NCI-H345 treated with DMSO at 0.1 percent for 48 hours (cell line): ENCODE measurements at regions not wholly inside any gene's neighbourhood (a gene's known extent, or its start where the extent isn't known, plus 50 kb on each side); places are given as distances from the start of the nearest gene placed in this dataset.
"Not testable (repeated sequence)": the region's sequence is repeated elsewhere in the genome, so short reads cannot be mapped to it uniquely, and the experiment has no call there.

Experiments used
- DNase-seq: peaks from one replicate; lab custom pipeline; 2025; ENCODE audit not compliant: unreplicated experiment; lab: John Stamatoyannopoulos, UW

DNA sequence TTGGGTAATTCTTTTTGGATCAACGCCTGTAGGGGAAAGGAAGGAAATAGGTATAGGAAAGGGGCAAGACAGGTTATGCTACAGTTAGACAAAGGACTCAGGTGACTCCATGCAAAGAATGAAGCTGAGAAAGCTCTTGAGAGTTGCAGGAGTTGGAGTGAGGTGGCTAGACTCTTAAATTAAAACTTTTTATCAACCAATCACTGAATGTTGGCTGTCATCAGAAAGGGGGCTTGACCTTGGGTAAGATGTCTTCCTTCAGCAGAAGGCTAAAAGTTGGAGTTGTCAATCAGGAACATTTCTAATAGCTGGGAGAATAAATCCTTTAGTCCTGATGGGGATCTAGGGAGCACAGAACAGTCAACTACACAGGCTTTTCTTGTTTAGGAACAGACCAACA lies 595.4 kb downstream of the SLC16A7 start:
- no peak for DNase-seq

DNA sequence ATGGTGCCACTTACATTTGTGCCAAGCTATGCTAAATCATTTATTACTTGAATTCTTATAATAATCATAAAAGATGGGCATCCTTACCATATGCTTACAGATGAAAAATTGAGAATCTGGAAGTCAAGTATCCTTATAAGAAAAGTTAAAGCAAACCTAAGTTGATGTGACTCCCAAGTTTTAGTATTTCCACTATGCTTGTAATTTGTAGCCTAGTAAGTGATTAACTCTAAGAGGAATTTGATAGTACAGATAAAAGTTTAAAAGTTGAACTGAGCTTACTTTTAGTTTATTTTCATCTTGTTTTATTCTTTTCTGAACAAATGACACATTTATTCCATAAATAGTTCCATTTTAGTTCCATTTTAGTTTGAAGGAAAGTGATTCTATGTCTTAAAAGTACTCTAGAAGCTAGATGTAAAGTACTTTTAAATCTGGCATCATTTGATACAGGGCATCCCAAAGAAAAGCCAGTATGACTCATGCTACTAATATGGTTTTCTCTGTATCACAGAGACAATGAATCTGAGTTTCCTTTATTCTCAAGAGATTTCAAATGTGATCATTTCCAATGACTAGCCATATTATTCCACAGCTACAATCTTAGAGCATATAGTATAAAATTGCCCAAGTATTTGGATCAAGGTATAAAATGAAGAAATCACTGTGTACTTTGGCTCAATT lies 596.0 kb downstream of the SLC16A7 start:
- no peak for DNase-seq

DNA sequence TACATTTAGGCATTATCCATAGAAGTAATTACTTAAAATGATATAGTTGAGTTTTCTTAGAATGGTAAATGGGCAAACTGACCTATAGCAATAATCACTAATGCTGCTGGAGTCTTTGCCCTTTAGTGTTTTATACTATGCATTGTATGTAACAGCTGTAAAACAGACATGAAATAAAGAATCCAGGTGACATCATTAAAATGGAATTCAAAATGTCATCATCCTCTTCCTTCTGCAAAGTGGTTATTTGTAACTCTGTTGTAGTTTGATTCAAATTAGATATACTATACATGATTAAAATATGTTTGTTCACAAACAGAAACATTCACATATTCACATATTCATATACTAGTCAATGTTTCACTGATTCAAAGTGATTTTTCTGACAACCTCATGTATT lies 598.8 kb downstream of the SLC16A7 start:
- DNase-seq, result no peak

DNA sequence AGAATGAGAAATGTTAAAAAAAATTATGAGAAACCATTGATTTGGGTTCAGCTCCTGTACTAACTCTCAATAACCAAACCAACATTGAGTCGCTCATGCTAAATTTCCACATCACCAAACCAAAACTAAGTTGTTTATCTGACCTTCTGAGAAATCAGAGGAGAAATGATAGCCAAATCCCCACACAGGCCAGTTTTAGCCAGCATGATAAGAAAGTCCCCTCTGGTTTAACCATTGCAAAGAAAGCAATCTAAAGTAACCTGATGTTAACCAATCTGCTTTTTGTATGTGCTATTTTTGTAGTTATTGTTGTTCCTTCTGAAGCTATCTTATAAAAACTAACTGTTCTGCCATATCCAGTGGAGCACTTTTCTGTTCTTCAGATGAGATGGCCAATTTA lies 599.7 kb downstream of the SLC16A7 start:
- DNase-seq, result no peak

DNA sequence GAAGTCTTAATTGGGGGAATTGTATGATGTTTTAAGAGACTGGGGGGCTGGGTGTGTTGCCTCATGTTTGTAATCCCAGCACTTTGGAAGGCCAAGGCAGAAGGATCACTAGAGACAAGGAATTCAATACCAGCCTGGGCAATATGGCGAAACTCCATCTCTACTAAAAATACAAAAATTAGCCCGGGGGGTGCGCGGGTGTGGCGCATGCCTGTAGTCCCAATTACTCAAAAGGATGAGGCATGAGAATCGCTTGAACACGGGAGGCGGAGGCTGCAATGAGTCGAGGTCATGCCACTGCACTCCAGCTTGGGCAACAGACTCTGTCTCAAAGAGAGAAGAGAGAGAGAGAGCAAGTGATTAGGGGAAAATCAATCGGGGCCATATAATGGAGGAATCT lies 600.5 kb downstream of the SLC16A7 start:
- DNase-seq, result no peak

DNA sequence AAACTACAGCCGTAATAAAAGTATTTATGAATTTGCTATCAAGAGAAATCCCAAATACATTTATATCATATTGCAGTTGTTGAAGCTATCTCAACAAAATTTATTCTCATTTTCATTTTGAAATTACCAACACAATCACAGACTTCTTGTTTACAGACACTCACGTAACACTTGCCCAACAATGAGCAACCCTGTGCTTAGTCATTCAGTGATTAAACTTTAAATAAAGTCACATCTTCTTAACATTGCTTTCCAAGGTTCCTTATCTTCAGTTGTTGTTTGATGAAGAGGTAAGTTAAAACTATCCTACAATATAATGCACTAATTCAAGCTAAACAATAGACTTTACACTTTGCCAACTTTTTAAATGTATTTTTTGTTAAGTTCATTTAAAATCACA lies 601.8 kb downstream of the SLC16A7 start:
- DNase-seq, result no peak

DNA sequence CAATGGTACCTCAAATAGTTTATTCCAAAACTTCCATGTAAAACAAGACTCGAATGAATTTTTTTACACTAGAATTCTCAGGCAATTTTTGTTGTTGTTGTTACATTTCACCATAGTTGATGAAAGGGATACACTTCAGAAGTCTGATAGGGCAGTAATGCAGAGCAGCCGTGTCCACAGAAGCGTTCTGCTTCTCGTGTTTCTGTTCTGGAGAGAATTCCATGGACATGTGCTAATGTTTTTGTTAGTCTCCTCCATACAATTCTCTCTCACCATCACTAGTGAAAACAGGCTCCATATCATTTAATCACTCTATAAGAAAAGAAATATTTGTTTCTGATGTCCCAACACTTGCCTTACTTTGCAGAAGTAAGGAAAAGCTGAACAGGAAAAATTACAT lies 606.1 kb downstream of the SLC16A7 start:
- DNase-seq, result no peak

DNA sequence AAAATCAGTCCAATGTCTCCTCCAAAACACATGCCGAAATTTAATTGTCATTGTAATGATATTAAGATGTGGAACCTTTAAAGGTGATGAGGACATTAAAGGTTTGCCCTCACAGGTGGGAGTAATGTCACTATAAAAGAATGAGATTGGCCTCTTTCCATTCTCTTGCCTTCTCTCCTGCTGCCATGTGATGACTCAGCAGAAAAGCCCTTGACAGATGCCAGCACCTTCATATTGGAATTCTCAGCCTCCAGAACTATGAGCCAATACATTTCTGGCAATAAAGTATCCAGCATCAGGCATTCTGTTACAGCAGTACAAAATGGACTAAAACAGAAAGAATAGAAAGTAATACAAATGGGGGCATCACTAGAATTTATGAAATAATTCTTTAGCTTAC lies 609.7 kb downstream of the SLC16A7 start:
- DNase-seq, result no peak

DNA sequence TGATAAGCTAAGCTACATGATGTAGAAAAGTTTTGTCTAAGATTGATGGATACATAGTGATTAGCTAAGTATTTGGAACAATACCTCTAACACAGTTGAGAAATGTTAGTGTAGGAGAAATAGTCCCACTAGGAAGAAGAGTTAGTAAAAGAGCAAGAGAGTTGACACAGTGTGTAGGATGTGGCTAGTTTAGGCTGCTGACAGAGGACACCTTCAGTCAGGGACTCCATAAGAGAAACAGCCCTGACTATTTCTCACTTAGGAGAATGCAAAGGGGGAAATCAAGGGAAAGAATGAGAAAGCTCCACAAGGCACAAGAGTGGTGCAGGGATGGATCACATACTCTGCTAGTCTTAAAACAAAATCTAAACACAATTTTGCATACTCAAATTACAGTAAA lies 613.7 kb downstream of the SLC16A7 start:
- DNase-seq, result no peak

DNA sequence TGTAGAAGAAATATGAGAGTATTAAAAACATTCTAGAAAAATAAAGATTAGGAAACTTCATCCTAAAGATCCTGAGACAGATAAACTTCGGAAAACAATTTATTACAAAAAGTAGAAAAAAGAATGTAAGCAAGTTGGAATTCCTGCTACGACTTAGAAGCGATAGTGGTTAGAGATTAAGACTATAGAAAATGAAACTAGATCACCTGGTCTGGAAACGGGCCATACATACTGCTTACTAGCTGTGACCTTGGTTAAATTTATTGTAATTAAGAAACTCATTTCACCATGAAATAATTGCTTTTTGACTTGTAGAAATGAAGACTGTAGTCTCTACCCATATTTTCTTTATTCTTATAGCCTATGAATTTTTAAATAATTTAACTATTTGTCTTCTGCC lies 614.1 kb downstream of the SLC16A7 start:
- no peak for DNase-seq

DNA sequence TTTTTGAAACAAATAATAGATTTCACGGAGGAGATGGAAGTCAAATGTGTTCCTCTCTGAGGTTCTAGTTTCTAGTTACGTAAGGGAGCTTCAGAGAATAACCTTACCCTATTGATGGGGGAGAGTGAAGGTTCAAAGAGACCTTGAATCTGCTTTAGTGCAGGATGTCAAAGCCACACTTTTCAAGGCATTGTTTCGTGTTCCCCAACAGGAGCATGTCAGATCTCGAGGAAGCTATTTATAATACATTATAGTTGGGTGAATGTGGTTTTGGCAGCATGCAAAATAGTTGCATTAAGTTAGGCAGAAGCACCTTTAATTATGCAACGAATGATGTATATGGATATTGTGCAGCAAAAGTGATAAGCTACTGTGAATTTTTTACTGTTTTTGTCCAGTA lies 614.9 kb downstream of the SLC16A7 start:
- no peak for DNase-seq

DNA sequence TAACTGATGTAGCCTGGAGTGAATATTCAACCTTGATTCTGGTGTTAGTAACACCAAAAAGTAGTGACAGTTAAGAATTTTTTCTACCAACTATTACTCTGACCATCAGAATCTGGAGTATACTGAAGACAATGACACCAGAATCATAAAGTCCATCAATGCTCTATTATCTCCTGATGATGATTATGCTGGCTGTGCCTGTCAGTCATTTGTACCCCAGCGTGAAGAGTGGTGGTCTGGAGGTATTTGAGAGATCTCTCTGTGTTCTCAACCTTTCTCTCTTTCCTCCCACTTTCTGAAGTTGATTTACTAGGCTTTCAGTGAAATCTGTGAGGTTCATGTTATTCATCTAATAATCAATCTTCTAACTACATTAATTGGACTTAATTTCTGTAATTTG lies 615.4 kb downstream of the SLC16A7 start:
- DNase-seq, result no peak

DNA sequence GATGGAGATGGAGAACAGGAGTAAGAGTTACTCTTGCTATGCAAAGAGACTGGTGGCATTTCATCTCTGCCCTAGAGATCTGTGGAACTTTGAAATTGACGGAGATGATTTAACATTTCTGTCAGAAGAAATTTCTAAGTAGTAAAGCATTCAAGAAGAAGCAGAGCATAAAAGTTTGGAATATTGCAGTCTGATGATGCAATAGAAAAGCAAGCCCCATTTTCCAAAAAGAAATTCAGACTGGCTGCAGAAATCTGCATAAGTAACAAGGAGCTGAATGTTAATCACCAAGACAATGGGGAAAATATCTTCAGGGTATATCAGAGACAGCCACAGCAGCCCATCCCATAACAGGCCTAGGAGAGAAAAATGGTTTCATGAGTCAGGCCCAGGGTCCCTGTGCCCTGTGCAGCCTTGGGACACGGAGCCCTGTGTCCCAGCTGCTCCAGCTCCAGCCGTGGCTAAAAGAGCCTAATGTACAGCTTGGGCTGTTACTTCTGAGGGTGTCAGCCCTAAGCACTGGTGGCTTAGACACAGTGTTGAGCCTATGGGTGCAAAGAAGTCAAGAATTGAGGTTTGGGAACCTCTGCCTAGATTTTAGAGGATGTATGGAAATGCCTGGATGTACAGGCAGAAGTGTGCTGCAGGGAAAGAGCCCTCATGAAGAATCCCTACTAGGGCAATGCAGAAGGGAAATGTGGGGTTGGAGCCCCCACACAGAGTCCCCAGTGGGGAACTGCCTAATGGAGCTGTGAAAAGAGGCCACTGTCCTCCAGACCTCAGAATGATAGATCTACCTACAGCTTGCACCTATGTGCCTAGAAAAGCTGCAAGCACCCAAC lies 616.6 kb downstream of the SLC16A7 start:
- no peak for DNase-seq

DNA sequence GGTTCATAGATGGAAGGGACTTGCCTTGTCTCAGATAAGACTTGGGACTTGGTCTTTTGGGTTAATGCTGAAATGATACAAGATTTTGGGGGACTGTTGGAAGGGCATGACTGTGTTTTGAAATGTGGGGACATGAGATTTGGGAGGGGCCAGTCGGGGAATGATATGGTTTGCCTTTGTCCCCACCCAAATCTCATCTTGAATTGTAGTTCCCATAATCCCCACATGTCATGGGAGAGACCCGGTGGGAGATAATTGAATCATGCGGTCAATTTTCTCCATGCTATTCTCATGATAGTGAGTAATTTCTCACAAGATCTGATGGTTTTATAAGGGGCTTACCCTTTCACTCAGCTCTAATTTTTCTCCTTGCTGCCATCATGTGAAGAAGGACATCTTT lies 617.4 kb downstream of the SLC16A7 start:
- DNase-seq, result not testable (repeated sequence)

DNA sequence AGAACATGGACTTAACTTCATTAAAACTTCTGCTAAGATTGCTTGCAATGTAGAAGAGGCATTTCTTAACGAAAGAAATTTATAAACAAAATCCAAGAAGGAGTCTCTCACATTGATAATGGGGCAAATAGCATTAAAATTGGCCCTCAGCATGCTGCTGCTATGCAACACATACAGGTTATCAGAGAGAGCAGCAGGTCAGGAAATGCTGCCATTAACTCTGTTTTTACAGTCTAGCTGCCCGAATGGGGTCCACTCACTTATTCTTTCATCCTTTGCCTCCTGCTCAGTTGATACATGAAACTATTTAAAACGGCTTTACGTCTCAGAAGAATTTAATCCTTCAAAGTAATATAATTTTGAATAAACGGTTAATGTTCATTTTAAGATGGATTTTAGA lies 620.4 kb downstream of the SLC16A7 start:
- no peak for DNase-seq

DNA sequence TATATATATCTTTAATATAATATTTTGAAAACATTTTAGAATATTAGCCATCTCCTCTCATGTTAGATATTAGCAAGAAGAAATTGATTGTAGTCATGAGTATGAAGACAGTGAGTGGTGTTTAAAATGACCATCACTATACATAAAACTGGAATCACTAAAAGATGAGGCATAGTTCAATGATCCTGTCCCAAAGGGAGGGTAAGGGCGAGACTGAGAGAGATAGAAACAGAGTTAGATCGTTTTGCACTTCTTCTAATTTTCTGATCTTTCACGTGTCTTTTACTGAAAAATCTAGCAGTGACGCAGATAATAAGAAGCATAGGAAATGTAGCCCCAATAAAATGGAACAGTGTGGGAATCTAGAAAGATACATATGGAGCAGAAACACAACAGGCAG lies 627.4 kb downstream of the SLC16A7 start:
- no peak for DNase-seq

DNA sequence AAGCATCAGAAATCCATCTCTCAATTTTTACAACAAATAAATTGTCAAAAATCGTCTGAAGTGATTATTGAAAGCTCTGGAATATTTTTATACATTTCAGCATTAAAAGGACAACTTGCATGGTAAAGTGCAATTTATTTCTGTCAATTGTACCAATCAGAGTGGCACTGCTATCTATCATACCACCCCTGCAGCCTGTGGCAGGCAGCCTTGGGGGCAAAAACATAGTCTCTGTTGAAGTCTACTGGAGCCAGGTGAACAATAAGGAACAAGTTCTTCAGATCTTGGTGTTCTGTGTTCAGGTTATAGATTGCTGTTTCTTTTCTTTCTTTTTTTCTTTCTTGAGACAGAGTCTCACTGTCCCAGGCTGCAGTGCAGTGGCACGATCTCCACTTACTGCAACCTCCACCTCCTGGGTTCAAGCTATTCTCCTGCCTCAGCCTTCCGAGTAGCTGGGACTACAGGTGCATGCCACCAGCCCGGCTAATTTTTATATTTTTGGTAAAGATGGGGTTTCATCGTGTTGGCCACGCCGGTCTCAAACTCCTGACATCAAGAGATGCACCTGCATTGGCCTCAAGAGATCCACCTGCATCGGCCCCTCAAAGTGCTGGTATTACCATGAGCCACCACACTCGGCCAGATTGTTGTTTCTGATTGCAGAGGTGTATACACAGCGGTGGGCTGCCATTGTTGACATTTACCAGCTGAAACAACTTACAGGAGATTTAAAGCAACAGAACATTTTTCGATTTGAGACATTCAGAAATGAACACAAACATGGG lies 629.6 kb downstream of the SLC16A7 start:
- no peak for DNase-seq

DNA sequence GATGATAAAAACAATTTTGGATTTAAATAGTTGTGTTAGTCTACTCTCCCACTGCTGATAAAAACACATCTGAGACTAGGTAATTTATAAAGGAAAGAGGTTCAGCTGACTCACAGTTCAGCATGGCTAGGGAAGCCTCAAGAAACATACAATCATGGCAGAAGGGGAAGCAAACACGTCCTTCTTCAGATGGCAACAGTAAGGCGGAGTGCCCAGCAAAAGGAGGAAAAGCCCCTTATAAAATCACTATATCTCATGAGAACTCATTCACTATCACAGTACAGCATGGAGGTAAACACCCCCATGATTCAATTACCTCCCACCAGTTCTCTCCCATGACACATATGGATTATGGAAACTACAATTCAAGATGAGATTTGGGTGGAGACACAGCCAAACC lies 632.1 kb downstream of the SLC16A7 start:
- DNase-seq, result no peak

DNA sequence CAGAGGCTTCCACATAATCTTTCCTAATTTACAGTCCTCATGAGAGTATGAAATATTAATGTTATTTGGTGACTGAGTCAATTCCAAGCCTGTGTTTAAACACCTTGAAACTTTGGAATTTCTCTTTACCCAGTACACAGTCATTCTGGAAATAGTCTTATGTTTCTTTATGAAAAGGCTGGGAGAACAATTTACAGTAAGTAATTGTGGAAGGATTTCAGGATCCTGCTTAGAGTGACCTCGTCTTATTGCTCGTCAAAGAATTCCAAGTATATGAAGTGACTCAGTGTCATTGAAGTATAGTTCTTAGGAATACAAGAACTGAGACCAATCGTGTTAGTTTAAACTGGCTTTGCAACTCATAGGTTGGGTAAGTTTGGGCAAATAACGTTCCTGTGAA lies 634.2 kb downstream of the SLC16A7 start:
- no peak for DNase-seq

DNA sequence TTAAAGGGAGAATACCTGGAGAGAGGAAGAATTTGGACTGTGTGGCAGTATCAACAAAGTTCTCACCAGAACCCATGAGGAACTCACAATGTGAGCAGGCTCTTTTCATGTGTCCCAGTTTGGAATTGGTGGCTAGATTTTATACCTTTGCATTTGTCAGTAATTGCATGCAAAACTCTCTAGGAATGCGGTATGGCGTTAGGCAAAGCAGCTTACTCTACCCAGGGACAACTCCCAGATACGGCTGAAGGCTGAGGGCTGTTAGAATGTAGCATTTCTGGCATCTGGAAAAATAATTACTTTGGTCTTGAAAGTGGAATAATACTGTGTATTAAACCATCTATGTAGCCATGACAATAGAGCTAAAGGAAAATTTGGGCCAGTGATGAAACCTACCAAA lies 635.5 kb downstream of the SLC16A7 start:
- DNase-seq, result no peak

DNA sequence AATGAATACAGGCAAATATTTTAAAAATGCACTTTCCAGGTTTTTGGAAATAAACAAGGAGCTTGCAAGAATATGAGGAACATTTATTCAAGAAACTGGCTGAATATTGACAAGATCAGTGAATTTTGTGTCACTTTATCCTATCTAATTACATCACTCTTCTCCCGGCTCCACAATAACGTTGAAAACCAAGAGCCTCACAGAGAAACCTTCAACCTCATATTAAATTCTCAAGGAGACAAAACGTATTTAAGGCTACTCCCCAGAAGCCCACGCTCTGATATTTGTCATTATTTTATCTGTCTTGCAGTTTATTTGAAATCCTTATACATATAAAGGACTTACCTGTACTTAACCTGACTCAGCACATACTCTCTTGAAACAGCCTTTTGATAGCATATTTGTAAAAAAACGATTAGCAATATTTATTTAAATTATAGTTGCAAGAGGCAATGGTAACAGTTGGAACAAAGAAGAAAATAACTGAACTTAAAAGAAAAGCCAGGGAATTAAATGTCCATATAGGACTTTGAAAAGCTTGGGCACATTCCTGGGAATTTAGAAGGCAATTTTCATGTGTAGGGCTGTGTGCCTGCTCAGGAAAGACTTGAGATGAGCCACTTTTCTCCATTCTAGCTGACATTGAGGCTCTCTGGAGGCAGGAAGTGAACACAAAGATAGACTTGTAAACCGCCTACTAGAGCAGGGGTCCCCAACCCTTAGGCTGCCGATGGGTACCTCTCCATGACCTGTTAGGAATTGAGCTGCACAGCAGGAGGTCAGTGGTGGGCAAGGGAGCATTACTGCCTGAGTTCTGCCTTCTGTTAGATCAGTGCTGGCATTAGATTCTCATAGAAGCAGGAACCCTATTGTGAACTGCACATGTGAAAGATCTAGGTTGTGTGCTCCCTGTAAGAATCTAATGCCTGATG lies 636.4 kb downstream of the SLC16A7 start:
- no peak for DNase-seq
